ENCODE measurements at regions not wholly inside any gene's neighbourhood (a gene's known extent, or its start where the extent isn't known, plus 50 kb on each side); places are given as distances from the start of the nearest gene placed in this dataset.
A peak's percentile ranks its signal among the peaks of the same experiment; 100 is the strongest.
"Not testable (repeated sequence)": the region's sequence is repeated elsewhere in the genome, so short reads cannot be mapped to it uniquely, and the experiment has no call there.

DNA sequence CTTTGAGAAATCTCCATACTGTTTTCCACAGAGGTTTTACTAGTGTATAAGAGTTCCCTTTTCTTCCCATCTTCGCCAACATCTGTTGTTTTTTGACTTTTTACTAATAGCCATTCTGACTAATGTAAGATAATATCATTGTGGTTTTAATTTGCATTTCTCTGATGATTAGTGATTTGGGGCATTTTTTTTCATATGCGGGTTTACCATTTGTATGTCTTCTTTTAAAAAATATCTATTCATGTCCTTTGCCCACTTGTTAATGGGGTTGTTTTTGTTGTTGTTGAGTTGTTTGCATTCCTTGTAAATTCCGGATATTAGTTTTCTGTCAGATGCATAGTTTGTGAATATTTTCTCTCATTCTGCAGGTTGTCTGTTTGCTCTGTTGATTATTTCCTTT is 167.1 kb downstream of the PRL start:
- DNase-seq = no peak

DNA sequence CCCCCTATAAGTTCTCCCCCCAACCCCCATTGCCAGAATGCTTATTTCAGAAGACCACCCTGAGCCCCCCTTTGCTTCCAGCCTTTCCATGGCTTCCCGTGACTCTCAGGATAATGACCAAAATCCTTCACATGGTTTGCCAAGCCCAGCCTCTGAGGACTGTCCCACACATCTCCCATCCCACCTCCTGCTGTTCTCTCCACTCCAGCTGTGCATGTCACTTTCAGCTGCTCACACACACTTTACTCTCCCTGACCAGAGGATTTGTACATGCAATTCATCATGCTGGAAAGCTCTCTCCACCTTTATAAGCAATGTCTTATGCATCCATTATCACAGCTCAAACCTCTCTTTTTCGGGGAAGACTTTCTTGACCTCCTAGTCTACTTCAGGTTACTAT is 164.2 kb downstream of the PRL start:
- no peak for DNase-seq

DNA sequence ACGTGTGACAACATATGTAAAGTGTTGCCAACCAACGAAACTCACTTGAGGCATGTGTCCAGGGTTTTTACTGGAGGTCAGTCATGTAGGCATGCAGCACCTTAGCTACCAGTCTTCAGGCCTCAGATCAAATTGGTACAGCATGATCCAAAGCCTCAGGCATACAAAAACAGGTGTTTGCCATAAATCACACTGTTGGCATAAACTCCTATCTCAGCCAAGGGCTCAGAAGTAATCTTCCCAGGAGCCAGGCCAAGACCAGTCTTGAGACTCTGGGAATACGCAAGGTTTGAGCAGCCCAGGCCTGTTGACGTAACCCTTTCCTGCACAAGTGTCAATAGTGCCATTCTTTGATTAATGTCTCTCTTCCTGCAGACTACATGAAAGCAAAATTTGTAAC is 163.5 kb downstream of the PRL start:
- DNase-seq = no peak

DNA sequence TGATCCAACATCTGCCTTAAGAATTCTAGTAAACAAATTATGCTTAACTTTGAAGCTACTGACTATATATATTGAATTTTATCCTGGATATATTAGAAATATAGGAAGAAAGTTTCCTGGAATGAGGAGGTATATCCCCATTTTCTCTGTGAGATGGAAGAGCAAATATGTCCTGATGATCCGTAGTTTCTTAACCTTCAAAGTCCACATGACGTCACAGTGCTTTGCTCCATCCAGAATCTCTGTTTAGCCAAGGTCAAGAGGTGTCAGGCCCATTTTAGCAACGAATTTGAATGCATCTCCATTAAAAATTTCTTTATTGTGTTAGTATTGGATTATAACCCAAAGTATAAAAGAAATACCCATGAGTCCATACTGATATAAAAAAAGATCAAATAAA is 162.5 kb downstream of the PRL start:
- DNase-seq = no peak

DNA sequence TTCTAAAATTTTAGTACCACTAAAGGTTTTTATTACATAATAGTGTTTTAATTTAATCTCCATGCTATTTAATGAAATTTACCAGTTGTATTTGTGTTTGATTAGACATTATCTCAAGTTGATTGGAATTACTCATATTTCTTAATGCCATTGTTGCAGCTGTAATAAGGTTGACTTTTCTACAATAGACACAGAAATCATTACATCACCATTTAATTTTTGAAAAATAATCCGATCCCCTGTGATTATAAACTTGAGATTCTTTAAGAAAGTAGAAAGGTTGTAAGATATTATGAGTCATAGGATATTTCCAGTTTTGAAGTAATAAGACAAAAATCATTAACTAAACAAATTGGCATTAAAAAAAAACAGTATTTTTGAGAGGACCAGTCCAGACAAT is 161.4 kb downstream of the PRL start:
- DNase-seq = no peak

DNA sequence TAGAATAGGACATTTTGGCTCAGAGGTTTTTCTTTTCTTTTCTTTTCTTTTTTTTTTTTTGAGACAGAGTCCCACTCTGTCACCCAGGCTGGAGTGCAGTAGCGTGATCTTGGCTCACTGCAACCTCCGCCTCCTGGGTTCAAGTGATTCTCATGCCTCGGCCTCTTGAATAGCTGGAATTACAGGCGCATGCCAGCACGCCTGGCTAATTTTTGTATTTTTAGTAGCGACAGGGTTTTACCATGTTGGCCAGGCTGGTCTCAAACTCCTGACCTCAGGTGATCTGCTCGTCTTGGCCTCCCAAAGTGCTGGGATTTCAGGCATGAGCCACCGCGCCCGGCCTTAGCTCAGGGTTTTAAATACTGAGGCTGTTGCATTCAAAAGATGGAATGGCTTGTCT is 156.1 kb downstream of the PRL start:
- DNase-seq = not testable (repeated sequence)

DNA sequence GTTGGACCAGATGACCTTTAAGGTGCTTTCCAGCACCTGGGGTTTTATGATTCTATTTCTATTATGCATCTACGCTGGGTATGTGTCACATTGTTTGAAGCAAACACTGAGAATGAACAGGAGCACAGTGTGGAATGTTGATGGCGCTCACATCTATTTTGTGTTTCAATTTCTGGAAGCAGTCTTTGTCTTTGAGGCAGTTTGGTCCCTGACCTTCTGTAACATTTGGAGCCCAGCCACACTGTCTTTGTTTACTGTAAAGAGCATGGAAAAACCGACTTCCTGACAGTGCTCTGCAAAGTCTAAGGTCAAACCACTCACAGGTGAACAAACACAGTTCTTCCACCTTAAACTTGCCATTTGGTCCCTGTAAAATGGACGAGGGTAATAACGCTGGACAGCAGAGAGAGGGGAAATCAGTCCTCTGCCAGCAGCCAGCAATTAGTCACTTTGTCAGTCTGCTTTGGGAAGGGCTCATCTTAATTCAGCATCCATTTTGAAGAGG is 155.5 kb downstream of the PRL start:
- DNase-seq = no peak

DNA sequence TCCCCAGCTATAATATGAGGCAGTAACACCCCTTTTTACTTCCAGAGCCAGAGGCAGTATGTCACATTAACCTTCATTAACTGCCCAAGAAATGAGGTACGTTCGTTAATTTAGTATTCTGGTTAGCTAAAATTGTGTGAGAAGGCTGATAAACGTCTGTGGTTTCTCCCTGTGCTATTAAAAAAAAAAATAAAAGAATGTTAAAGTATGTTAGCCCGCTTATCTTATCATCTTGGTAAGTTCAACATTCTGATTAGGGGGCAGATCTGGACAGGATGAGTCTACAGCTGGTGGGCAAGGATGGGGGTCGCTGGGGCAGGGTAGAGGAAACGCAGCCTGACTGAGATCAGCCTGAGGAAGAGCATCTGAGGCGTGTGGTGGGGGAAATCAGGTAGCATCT is 154.0 kb downstream of the PRL start:
- no peak for DNase-seq

DNA sequence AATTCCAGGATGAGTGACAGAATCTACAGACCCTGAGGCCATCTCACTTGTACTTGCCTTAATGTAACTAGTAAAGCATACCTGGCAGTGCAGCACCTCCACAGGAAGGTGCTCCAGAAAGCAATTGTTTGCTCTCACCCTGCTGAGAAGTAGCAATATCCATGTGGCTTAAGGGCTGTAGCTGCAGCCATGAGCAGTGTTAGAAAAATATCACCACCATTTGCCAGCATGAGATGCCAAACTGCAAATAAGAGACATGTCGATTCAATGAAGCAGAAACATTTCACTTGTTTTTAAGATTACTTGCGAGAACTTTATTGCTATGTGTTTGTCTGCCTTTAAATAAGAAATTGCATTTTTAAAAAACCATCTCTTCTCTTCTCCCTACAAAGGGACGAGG is 151.5 kb downstream of the PRL start:
- no peak for DNase-seq

DNA sequence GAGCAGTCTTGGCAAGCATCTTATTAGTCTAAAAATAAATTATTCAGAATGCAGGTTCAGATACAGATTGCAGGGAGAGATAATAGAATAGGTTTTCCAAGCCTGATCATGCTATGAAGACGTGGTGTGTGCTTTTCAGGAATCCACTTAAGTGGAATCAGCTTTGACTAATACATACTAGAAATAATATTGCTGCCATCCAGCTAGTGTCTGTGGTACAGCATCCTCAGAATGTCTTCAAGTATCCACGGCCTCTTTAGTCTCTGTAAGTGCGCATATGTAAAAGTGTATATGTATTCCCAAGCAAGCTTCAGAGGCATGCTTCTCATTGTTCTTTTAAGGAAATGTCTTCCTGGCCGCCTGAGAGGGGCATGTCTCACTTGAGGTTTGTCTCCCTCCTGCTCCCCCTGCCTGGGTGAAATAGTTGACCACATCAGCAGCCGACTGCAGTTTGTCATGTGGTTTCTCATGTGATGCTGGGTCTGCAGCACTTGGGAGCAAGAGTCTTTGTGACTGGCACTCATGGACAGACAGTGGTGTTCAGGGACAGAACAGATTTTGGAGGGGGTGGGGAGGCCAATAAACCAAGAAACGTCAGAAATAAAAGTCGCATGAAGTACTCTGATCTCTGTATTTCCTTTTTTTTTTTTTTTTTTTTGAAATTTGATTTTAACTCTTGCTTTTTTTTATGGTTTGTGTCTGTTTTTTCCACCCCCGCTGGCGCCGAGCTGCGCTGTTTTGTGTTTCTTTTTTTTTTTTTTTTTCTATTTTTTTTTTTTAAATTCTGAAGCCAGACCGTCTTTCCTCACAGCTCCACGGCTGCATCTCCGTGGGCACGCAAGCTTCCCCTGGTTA is 150.8 kb downstream of the PRL start:
- no peak for DNase-seq

DNA sequence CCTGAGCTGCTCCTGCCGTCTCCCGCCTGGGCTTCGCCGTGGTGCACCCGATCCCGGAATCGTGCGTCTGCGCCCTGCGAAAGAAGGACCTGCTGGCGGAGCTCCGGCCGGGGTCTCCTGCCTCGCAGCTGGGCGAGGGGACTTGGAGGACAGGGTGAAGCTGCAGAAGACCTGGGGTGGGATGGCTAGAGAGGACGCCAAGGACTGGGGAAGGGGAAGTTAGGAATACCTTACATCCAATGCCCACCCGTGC is 150.2 kb downstream of the PRL start:
- DNase-seq = no peak

DNA sequence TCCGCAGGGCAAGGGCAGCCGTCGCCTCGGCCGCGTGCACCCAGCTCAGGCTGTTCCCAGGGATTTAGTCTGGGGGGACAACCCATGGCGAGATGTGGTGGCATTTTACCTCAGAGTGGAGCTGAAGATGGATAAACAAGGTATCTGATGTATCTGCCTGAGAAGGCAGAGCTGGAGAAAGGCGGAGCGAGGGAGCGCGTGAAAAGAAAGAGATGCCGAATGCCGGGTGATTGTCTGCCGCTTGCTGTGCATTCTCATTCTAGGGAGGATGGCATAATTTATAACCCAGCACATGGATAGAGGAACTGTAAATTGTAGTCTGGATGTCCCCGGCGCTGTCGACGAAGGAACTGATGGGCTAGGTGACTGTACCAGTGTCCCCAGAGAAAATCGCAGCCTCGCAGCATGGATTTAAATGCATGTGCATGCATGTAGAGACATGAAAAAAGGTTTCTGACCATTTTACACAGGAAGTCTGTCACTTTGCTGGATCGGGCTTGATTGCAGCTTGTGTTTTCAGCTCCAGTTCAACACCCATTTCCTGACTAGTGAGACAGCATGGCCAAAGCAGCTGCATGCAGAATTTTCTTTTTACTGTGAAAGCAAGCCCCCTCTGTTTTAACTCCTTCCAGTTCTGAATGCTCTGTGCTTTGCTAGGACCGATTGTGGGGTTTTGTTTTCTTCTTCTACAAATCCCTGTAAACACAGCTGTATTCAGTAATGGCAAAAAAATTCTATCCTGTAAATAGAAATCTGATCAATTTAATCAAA is 149.7 kb downstream of the PRL start:
- no peak for DNase-seq

DNA sequence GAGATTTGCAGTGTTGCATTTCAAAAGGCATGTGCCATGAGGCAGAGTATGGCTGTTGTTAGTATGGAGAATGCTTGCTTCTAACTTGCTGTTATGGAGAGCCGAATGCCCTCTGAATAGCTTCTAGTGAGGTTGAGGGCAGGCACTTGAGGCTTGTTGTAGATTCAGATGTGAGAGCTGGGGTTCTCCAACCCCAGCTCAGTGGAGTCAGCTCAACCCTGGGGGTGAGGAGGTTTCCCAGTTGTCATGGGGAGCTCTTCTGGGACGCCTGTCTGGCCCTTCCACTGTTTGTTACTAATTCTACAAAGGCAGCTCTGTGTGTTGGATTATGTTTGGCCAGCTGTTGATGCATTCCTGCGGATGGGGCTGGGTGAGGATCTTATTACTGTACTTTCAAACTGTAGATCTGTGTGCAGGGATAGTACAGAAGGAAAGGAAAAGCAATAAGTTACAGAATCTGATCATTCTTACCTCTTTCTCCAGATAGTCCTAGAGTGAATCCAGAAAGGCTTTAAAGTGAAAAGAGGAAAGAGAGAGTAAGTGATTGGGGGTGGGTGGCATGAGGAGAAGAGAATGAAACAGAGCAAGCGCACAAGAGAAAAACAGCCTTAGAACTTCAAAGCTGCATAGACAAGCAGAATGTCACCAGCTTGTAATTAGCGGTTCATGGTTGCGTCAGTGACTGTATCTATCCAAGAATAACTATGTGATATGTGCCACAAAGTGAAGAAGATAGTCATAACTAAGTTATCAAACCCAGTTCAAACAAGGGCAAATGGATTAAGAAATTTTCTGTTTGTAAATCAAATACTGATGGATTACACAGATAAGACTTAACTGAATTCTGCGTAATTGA is 148.7 kb downstream of the PRL start:
- no peak for DNase-seq

DNA sequence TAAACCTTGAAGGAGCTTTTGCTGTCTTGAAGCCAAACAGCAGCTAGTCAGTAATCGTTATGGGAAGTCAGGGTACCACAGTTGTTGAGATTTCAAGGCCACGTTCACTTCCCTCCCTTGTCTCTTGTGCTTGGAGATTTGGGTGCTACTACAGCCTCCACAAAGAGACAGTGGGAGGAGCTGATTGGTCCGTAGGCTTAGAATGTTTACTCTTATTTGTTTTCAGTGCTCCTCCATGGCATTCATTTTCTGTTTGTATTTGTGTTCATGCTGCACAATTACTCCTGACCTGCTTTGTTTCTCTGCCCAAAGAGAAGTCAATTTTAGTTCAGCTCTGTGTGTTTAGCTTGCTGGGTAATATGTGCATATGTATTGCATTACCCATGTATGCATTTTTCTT is 147.7 kb downstream of the PRL start:
- DNase-seq = no peak

DNA sequence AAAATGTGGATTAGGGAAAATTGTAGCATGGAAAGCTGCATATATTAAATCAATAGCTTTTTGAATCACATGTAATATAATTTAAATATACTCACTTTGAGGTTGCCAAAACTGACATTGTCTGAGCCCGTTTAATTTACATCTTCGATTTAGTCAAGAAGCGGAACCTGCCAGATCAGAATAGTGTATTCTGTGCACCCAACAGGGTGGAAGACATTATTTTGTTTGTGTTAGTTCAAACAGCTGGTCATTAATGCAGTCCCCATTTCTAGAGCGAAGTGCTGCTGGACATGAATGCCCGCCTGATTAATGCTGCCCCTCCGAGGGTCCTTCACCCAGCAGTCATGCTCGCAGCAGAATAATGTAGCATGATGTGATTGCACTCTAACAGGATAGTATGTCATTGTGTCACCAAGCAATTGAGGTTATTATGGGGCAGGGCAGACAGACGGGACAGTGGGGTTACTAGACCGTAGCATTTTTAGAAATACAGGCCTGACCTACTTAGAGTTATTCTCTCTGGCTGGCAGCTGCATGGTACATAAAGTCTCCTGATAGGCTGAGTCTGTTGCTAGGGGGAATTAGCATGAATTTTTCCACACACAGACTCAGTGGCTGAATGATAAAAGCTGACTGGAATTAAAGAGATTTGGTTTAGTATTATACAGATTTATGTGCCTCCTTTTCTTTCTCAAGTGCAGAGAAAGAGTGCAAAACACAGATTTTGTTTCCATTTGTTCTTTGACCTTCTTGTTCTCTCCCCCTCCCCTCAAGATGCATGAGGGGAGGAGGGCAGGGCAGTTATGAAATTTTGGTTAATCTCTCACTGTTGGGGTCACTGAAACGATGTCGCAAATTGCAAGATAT is 147.1 kb downstream of the PRL start:
- no peak for DNase-seq

DNA sequence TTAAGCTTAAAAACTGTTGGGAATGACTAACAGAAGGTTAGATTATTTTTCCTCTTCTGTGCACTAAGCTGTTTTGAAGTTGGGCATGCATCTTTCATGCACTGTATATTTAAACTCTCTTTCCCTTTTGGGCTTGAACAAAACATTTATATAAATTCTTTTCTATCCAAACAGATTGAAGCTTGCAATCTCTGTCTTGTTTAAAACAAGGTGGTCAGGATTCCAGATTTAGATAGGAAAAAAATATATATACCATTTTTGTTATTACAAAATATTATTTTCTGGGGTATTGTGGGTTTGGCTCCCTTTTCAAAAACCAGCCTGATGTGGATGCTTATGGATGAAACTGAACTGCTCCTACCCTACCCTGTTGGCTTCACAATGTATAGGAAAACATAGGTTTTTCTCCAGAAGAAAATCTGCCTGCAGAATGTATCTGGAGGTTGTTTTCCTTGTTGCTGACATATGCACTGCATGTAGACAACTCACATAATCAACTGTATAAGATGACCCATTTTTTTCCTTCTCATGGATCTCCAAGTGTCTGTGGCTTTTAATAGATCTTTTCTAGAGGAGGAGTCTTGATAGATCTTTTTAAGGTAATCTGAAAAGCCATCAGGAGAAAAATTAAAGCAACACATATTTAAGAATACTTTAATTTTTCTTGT is 146.3 kb downstream of the PRL start:
- DNase-seq = no peak

DNA sequence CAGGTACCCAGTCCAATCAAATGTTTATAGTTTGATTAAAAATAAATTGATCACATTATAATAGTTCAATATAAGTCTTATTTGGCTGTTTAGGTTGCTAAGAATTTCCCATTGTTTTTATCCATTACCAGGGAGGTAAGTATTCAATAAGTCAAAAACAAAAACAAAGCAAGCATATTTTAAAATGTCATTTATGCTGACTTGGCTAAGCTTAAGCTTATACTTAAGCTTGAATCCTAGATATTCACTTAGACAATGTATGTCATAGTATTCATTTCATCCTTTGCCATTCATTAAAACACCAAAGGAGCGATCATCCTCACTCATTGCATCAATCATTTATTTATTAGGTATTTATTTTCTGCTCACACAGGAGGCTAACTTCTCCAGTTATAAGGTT is 144.9 kb downstream of the PRL start:
- no peak for DNase-seq

DNA sequence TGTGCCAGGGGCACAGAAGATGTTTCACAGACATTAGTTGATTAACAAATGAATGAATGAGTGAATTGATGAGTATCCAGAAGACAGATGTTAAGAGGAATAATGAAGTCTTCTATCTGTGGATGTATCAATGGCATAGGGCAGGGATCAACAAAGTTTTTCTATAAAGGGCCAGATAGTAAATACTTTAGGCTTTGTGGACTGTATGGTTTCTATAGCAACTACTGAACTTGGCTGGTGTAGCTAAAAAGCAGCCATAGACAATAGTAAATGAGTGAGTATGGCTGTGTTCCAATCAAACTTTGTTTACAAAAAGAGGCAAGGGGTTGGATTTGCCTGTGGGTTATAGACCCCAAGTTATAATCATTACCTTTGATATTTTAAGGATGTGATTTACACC is 144.0 kb downstream of the PRL start:
- no peak for DNase-seq

DNA sequence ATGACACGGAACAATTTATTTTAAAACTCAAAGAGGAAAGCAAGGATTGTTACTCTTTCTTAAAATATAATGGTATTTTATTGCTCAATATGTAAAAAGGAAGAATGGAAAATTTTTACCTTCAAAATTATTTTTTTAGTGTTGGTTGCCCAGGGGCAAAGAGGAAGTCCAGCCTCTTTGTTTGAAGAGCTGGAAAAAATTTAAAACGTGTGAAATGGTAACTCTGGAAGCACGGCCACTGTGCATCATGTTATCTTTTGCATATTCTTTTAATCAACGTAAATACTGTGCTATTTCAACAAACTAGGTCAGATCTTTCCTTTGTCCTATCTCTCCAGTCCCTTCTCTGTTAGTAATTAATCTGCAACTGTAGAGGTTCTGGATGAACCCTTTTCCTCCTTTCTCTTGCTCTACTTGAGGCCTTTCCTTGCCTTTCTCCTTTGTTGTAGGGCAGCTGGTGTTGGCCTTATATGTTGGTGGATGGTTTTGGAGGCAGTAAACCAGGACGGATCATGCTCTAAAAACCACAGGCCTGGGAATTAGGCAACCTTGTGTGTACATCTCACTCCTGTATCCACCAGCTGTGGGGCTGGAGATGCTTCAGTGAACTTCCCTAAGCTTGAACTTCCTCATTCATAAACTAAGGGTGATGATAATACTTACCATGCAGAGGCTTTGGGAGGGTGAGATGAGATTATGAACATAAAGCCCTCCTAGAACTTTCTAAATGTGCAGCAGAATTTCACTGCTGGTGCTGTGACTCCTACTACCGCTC is 143.3 kb downstream of the PRL start:
- peak; percentile 71 for DNase-seq

DNA sequence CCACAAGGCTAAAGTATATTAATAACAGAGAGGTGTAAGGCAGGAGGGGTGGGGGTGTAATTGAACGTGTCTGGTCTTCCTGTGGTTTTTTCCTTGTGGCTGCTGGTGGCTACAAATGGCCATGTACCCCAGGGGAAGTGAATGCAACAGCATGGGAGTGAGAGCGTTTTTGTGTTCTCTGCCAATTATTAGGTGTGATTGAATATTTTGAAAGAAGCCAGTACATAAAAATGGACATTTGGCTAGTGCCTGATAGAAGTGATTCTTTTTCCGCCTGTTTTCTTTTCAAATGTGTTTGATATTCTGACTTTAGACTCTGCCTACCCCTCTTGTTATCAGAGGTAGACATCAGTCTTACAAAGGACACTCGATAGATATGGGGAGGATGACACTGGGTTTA is 141.3 kb downstream of the PRL start:
- DNase-seq = no peak

DNA sequence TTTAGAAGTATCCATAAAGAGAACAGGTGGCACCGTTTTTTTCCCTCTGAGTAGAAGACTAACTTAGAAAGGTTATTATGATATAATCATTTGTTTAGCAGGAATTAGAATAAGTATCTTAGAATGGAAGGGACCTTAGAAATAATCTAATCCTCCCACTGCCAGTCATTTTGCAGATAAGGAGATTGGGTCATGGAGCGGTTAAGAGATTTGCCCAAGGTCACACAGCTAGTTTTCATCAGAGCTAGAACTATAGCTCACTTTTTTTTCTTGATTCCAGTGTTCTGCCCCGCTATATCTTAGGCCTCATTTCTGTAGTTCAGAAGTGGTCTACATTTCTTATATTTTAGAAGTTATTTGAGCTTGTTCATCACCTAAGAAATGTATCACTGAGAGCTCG is 139.6 kb downstream of the PRL start:
- no peak for DNase-seq
